Gastrocnemius medialis (tissue), 4 donors: ENCODE measurements at regions not wholly inside any gene's neighbourhood (a gene's known extent, or its start where the extent isn't known, plus 50 kb on each side); places are given as distances from the start of the nearest gene placed in this dataset.

Source experiments
- ATAC-seq, 2 donors: fragments of 150-250 bp; one replicate each; pipeline ENCODE4 v1.9.1; 2016
- DNase-seq, 2 donors: peaks; one replicate each; pipeline ENCODE4 v3.0.0-alpha.2; 2019
- H3K27ac ChIP-seq, 4 donors: fragments of 200-600 bp; sonication (generic); 1 replicate in 1 of 4; 2 replicates in 3 of 4; pipeline ENCODE4 v1.5.1; 2016 to 2018; ENCODE audit warnings: mild to moderate bottlenecking in 2 of 4, moderate library complexity in 1 of 4
- H3K27me3 ChIP-seq, 3 donors: fragments of 200-600 bp; sonication (generic) in 2 of 3; 1 replicate in 1 of 3; 2 replicates in 2 of 3; pipeline versions ENCODE4 v1.5.1 to v1.6.0; 2016 to 2019; ENCODE audit warnings: mild to moderate bottlenecking in 1 of 3, moderate library complexity in 1 of 3
- H3K36me3 ChIP-seq, 2 donors: fragments of 200-600 bp; sonication (generic) in 1 of 2; one replicate each; pipeline ENCODE4 v1.5.1; 2017 to 2018
- H3K4me1 ChIP-seq, 2 donors: fragments of 200-600 bp; sonication (generic) in 1 of 2; one replicate each; pipeline ENCODE4 v1.5.1; 2016 to 2017; ENCODE audit warnings: mild to moderate bottlenecking in 2 of 2
- H3K4me3 ChIP-seq, 4 donors: fragments of 200-600 bp; sonication (generic) in 3 of 4; 1 replicate in 1 of 4; 2 replicates in 3 of 4; pipeline ENCODE4 v1.5.1; 2016 to 2019; ENCODE audit warnings: mild to moderate bottlenecking in 2 of 4
- H3K9me3 ChIP-seq, 3 donors: fragments of 200-600 bp; sonication (generic) in 2 of 3; 1 replicate in 1 of 3; 2 replicates in 2 of 3; pipeline ENCODE4 v1.5.1; 2016 to 2019
- POLR2A ChIP-seq, 2 donors: fragments of 450-650 bp; IDR thresholded peaks; one replicate each; pipeline ENCODE4 v1.6.1; 2017; ENCODE audit warnings: antibody characterized with exemption in 2 of 2, mild to moderate bottlenecking in 2 of 2, moderate library complexity in 2 of 2
- in situ Hi-C, 4 donors: fragments of 200-750 bp; cut with MboI; loops; one replicate each; pipeline versions ENCODE4 v1.15.0 to v1.8.0; 2017; ENCODE audit warnings: low sequenced_read_pairs in 4 of 4
- intact Hi-C: fragments of 100-400 bp; cut with DNase I; formaldehyde crosslinking; loops from one replicate; pipeline ENCODE4 v1.15.1; 2023; ENCODE audit warnings: low total_unique reads
- TF ChIP-seq, protein P1 (sequence below), 5 experiments: fragments of 450-650 bp in 3 of 5; fragments of 200-600 bp in 2 of 5; sonication (generic) in 2 of 5; IDR thresholded peaks in 4 of 5; conservative IDR thresholded peaks in 1 of 5; 1 replicate in 4 of 5; 2 replicates in 1 of 5; pipeline ENCODE4 v1.5.1; 2016 to 2019; ENCODE audit warnings: antibody characterized with exemption in 5 of 5, mild to moderate bottlenecking in 3 of 5, moderate library complexity in 3 of 5

DNA sequence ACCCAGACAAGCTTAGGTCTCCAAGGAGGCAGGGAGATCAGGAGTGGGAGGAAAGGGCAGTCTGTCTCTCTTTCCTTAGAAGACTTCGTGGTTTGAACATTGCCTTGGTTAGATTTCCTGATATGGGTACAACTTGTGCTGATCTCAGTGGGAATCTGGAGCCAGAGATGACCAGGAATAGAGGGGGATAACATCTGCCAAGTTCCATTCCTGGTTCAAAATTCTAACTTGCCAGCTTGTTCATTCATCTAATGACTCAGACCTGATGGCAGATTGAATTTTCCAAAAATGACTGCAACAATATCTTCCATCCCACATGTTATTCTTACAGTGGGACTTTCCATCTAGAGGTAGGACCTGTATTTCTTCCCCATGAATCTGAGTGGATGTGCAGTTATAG lies 394.3 kb upstream of the PODXL start:
- H3K4me3 ChIP-seq: no peak overlapping the region
- ATAC-seq (no peak), DNase-seq (no peak)
- no peaks in the 10 kb centered on the region for H3K27me3 ChIP-seq
- in situ Hi-C loops: no loop called here
- no peak overlapping the region for H3K27ac ChIP-seq
- H3K9me3 ChIP-seq: no peaks in the 10 kb centered on the region
- intact Hi-C loops: no loop called here
- no peaks in the 10 kb centered on the region for H3K36me3 ChIP-seq
- TF ChIP-seq, protein P1, sequence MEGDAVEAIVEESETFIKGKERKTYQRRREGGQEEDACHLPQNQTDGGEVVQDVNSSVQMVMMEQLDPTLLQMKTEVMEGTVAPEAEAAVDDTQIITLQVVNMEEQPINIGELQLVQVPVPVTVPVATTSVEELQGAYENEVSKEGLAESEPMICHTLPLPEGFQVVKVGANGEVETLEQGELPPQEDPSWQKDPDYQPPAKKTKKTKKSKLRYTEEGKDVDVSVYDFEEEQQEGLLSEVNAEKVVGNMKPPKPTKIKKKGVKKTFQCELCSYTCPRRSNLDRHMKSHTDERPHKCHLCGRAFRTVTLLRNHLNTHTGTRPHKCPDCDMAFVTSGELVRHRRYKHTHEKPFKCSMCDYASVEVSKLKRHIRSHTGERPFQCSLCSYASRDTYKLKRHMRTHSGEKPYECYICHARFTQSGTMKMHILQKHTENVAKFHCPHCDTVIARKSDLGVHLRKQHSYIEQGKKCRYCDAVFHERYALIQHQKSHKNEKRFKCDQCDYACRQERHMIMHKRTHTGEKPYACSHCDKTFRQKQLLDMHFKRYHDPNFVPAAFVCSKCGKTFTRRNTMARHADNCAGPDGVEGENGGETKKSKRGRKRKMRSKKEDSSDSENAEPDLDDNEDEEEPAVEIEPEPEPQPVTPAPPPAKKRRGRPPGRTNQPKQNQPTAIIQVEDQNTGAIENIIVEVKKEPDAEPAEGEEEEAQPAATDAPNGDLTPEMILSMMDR (IDR thresholded peaks at IDR 0.05 in 4 of 5, conservative IDR thresholded peaks at IDR 0.05 in 1 of 5): no peak
- no peak for TF ChIP-seq POLR2A (IDR thresholded peaks at IDR 0.05)
- H3K4me1 ChIP-seq: peaks cover 3% of the 10 kb centered on the region in 2 donors

DNA sequence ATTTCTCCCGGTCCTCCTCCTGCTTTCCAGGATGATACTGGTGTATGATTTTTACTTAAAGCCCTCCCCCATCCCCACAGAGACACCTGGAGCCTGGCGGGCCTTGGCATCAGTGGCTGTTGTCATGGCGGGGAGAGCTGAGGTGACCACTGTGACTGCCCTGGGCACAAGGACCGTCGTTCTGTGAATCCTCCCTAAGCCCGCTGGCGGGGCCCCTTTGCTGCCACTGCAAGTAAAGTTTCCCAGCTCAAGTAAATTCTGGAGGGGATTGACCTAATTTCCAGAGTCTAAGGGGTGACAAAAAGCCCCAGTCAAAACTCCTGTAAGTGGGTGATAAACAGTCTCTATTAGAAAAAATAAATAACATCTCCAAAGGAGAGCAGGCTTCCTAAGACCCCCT lies 393.2 kb upstream of the PODXL start:
- in situ Hi-C loops (loop anchor here in 3 of 4 donors (5.0 to 25.0 kb wide), 4 partner anchors 203 to 638 kb away; partner anchors contain the start of gene PLXNA4 (in 3 of the 3)), intact Hi-C loops (loop anchor here (5.0 to 10.0 kb wide), 2 partner anchors 115 to 633 kb away; no protein-coding TSS in a partner anchor)
- no peak for TF ChIP-seq POLR2A (IDR thresholded peaks at IDR 0.05)
- TF ChIP-seq, protein P1 (IDR thresholded peaks at IDR 0.05 in 4 of 5, conservative IDR thresholded peaks at IDR 0.05 in 1 of 5): no peak
- Histone ChIP-seq H3K27ac (no peak overlapping the region), H3K27me3 (no peaks in the 10 kb centered on the region), H3K9me3 (no peaks in the 10 kb centered on the region), H3K36me3 (no peaks in the 10 kb centered on the region), H3K4me1 (peaks cover 8 to 9% of the 10 kb centered on the region in 2 donors), H3K4me3 (no peak overlapping the region)
- ATAC-seq: no peak
- DNase-seq: no peak

DNA sequence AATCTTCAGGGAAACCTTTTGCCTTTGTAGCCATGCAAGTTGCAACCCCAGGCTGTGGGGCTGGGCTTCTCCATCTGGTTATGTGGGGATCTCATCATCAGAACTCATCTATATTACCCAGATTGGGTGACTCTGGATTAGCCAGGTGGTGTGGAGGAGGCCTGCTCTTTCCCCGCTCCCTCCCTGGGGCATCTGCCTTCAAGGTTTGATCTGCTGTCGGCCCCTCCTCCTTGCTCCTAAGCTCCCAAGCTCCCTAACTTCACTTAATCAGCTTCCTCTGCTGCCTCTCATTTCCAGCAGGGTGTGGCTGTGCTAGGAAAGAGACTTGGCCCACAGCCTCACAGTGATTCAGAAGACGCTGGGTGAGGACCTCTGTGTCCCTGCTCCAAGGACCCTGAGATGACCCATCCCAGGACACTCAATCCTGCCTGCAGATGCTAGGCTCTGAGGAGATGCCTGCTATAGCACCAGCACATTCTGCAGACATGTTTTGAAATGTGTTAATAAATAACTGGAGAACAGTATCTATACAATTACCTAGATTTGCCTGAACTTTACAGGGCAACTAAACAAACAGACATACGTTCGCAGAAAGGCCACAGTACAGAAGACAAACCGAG lies 392.1 kb upstream of the PODXL start:
- TF ChIP-seq POLR2A (IDR thresholded peaks at IDR 0.05): no peak
- TF ChIP-seq, protein P1 (IDR thresholded peaks at IDR 0.05 in 4 of 5, conservative IDR thresholded peaks at IDR 0.05 in 1 of 5): no peak
- intact Hi-C loops: loop anchor here (5.0 to 10.0 kb wide), 2 partner anchors 116 to 634 kb away; no protein-coding TSS in a partner anchor
- Histone ChIP-seq H3K27me3 (no peaks in the 10 kb centered on the region), H3K9me3 (no peaks in the 10 kb centered on the region), H3K27ac (no peak overlapping the region), H3K4me3 (no peak overlapping the region), H3K4me1 (peaks cover 8 to 9% of the 10 kb centered on the region in 2 donors), H3K36me3 (no peaks in the 10 kb centered on the region)
- in situ Hi-C loops: loop anchor here in 3 of 4 donors (5.0 to 25.0 kb wide), 4 partner anchors 204 to 639 kb away; partner anchors contain the start of gene PLXNA4 (in 3 of the 3)
- peak in 1 of 2 donors; percentile 40 for DNase-seq
- peak; percentile 24 to 49 for ATAC-seq

DNA sequence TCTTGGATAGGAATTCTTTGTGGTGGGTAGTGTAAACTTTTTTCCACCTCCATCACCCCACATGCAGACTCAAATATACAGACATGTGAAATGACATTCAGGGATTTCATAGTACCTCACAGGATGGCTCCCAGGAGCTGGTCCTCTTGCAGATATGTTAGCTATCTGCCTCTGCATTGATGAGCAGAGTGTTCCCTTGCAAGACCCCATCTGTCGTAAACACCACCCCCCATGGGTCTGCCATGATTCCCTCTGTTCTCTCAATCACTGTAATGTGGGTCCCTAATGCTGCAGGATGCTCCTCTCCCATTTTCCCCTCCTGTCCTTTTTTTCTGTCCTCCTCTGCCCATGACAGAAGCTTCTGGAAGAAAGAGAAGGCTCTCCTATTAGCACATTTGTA lies 391.2 kb upstream of the PODXL start:
- TF ChIP-seq POLR2A (IDR thresholded peaks at IDR 0.05): no peak
- TF ChIP-seq, protein P1 (IDR thresholded peaks at IDR 0.05 in 4 of 5, conservative IDR thresholded peaks at IDR 0.05 in 1 of 5): no peak
- no peaks in the 10 kb centered on the region for H3K27me3 ChIP-seq
- ATAC-seq: no peak
- H3K36me3 ChIP-seq: no peaks in the 10 kb centered on the region
- no peak overlapping the region for H3K27ac ChIP-seq
- in situ Hi-C loops (loop anchor here in 3 of 4 donors (5.0 to 25.0 kb wide), 4 partner anchors 205 to 640 kb away; partner anchors contain the start of gene PLXNA4 (in 3 of the 3)), intact Hi-C loops (loop anchor here (5.0 to 10.0 kb wide), 2 partner anchors 117 to 635 kb away; no protein-coding TSS in a partner anchor)
- no peaks in the 10 kb centered on the region for H3K9me3 ChIP-seq
- DNase-seq: no peak
- no peak overlapping the region for H3K4me3 ChIP-seq
- peaks cover 8 to 9% of the 10 kb centered on the region in 2 donors for H3K4me1 ChIP-seq
